Transverse colon (tissue), 4 donors: ENCODE measurements at regions not wholly inside any gene's neighbourhood (a gene's known extent, or its start where the extent isn't known, plus 50 kb on each side); places are given as distances from the start of the nearest gene placed in this dataset.

ENCODE experiments used
- CTCF ChIP-seq, 5 experiments: fragments of 200-600 bp in 3 of 5; fragments of 450-650 bp in 2 of 5; sonication (generic) in 3 of 5; IDR thresholded peaks; 1 replicate in 2 of 5; 2 replicates in 3 of 5; pipeline ENCODE4 v1.5.1; 2016 to 2017; ENCODE audit warnings: antibody characterized with exemption in 5 of 5, inconsistent platforms in 3 of 5, mild to moderate bottlenecking in 2 of 5, moderate library complexity in 1 of 5
- POLR2AphosphoS5 ChIP-seq, 3 donors: sonication (generic); formaldehyde crosslinking; IDR thresholded peaks; one replicate each; pipeline ENCODE4 v1.6.1; 2016; ENCODE audit warnings: antibody characterized with exemption in 3 of 3

GRCh38 chr5:2184563-2185540 lies 302.1 kb upstream of the IRX4 start:
- no peak for TF ChIP-seq CTCF (IDR thresholded peaks at IDR 0.05)
- no peak for TF ChIP-seq POLR2AphosphoS5 (IDR thresholded peaks at IDR 0.05)
